ENCODE measurements at regions not wholly inside any gene's neighbourhood (a gene's known extent, or its start where the extent isn't known, plus 50 kb on each side); places are given as distances from the start of the nearest gene placed in this dataset.

DNA sequence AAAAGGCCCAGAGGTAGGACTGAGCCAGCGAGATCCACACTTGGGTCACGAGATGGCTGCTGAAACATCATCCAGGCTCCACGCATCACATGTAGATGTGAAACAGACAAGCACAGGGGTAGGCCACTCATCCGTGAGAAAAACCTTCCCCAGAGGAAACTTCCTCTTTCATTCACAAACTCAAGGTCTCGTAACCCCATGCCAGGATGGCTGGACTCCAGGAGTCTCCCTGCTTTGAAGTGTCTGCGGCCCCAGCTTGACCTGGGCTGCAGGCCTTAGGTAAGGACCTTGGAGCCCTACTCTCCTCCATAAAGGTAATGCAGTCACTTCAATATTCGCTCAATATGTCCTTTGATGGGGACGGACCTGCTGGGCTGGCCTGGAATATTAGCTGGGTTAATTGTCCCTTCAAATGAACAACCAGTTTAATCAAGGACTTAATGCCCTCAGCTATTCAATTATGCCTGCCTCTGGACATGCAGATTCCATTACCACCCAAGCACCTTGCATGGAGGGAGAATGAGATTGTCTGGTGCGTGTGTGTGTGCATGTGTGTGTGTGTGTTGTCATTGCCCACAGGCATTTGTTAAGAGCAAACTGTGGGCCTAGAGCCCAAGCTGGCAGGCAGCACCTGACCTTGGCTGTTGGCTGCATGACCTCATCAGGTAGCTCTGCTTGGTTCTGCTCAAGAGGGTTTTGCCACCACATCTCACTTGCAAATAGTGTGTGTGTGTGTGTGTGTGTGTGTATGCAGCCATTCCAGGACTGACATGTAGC lies 186.9 kb upstream of the TLE3 start:
- no peak for DNase-seq (ENCODE audit: low read depth in 3 of 3)

GRCh38 chr15:70283511-70283910 lies 185.8 kb upstream of the TLE3 start:
- DNase-seq (ENCODE audit: low read depth in 3 of 3), result no peak

GRCh38 chr15:70281811-70282307 lies 184.1 kb upstream of the TLE3 start:
- no peak for DNase-seq (ENCODE audit: low read depth in 3 of 3)

DNA sequence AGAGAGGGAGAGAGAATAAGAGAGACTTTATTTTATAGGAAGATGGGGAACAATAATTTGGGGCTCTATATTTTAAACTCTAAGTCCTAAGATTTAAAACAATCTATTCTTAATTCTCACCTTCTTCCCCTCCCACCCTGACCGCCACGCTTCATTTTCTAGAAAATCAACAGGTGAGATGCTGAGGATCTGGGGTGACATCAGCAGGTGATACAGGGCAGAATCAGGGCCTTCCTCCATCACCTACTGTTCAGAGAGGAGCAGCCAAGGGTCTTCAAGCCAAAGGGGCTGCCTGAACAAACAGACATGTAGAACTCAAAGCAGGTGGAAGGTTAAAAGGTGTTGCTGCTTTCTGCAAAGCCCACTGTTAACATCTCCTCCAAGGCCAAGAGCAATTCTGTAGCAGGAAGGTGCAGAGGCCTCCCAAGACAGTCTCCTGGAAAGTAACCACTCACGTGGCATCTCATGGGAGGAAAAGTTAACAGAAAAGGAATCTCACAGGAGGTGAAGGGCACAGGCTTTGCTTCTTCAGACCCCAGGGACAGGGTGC lies 183.6 kb upstream of the TLE3 start:
- DNase-seq (ENCODE audit: low read depth in 3 of 3), result no peak

- no peak for DNase-seq (ENCODE audit: low read depth in 3 of 3)
Measured at GRCh38 chr15:70280781-70281180, 183.1 kb upstream of the TLE3 start.

GRCh38 chr15:70279096-70279495 lies 181.4 kb upstream of the TLE3 start:
- no peak for DNase-seq (ENCODE audit: low read depth in 3 of 3)

DNA sequence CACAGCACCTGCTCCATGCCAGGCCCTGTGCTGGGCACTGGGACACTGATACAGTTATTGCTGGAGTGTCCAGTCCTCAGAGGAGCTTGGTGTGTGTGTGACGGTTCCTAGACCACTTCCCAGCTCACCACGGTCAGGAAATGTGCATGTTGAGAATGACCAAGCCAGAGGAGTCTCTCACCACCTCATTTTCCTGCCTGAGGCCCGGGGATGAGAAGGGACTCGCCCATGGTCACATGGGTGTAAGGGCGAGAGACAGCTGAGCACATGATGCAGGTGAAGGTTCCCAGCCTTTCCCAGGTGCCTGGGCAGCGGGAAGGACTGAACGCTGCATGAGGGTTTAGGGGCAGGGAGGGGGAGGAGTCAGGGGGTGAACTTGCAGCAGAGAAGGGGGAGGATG lies 180.9 kb upstream of the TLE3 start:
- DNase-seq (ENCODE audit: low read depth in 3 of 3), result no peak

DNA sequence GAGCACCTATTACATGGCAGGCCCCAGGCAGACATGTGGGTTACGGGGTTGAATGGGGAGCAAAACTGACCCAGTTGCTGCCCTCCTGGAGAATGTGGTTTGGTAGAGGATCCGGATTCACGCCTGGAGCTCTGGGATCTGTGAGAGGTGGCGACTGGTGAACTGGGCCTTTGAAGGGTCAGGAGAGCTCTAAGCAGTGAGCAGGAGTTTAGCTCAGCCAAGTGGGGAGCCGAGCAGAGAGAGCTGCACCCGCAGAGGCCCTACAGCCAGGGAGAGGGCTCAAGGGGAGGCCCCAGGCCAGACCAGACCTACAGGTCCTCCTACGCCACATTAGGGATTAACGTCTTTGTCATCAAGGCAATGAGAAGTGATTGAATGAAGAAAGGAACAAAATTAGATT lies 179.8 kb upstream of the TLE3 start:
- DNase-seq (ENCODE audit: low read depth in 3 of 3), result no peak

DNA sequence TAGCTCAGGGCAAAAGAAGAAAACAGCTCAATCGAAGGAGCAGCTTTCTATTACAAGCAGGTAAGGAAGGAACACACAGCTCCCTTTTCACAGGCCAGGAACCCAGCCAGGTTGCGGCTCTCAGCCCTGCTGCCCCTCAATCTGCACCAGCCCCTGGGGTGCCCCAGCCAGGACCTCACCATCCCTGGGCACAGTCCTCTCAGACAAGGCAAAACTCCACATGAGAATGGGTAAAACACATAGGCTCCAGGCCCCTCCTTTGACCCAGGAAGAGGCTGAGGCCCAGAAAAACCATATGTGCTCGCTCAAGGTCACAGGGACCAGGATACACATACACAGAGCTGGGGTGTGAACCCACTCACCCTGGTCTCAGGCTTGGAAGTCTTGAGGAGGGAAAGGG lies 178.7 kb upstream of the TLE3 start:
- no peak for DNase-seq (ENCODE audit: low read depth in 3 of 3)

DNA sequence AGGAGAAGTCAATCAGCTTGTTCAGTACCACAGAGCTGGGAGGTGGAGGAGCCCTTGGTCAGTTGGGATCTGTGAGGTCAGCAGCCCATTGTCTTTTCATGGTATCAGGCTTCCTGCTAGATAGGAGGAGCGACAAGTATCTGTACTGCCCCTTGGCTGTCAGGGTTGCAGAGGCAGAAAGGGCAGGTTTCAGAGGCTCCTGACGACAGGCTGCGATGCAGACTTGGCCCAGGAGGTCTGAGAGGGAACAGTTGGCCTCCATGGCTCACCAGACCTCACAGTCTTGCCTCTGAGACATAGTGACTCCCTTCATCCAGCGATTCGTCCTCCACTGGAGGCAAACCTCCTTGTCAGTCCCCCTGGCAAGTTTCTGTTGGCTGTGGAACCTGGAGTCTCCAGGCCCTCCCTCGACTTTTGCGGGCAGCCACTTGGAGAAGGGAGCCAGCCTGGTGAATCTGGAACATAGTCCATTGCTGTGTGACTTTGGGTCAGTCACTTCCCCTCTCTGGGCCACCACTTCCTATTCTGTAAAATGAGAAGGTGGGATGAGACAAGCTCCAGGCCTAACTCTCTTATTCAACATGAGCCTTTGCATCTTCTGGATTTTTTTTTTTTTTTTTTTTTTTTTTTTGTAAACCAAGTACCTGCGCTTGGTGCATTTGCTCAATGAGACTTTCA lies 177.9 kb upstream of the TLE3 start:
- DNase-seq (ENCODE audit: low read depth in 3 of 3), result no peak

GRCh38 chr15:70274908-70275307 lies 177.2 kb upstream of the TLE3 start:
- no peak for DNase-seq (ENCODE audit: low read depth in 3 of 3)

DNA sequence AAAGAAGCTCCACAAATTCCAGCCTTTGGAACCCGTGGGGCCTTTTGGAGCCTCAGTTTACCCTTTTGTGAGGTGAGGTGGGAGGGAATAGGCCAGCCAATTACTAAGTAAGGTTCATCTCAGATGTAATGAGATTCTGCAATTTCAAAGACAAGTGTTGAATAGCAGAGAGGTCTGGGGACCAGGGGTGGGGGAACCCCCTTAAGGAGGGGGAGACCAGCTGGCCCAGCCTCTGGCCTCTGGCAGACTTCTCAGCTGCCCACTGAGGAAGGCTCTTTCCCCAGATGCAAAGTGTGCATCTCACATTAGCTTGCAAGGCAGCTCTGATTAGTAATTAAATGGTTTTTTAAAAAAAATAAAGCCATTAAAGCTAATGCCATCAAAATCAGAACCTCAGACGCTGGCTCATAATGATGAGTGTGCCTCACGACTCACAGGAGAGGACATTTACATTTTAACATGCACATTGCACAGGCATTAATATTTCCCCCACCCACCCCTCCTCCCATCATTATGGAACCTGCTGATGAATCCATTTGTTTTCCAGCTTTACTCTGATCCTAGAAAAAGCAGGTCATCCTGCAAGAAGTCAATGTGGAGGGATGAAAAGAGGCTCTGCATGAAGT lies 176.7 kb upstream of the TLE3 start:
- DNase-seq (ENCODE audit: low read depth in 3 of 3), result no peak

DNA sequence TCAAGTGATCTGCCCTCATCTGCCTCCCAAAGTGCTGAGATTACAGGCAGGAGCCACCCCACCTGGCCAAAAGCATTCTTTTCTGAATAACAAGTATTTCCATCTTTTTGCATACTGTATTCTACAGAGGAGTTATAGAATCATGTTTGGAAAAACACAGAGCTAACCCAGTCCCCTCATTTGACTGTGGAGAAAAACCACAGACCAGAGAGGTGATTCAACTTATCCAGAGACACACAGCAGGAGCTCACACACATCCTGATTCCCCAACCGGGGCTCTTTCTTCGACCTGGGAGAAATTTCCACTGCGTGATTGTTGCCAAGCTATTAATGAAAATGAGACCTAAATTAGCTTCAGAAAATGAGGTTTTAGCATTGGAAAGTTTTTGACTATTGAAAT lies 176.1 kb upstream of the TLE3 start:
- no peak for DNase-seq (ENCODE audit: low read depth in 3 of 3)

GRCh38 chr15:70272565-70273355 lies 175.0 kb upstream of the TLE3 start:
- DNase-seq (ENCODE audit: low read depth in 3 of 3), result no peak

GRCh38 chr15:70271422-70272088 lies 173.8 kb upstream of the TLE3 start:
- DNase-seq (ENCODE audit: low read depth in 3 of 3), result no peak

DNA sequence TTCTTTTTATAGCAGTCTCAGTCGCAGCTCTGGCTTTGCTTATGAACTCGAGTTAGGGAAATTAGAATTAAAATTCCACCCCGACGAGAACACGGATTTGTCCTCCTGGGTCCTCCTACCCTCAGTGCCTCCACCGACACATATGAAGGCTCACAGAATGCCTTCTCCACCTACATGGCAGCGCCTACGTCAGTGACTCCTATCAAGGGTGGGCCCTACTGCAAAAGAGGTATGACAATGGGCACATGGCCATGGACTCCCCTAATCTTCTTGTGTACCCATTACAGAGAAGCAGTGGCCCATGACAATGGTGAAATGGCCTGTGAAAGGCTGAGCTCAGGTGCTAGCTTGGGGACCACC lies 173.0 kb upstream of the TLE3 start:
- DNase-seq (ENCODE audit: low read depth in 3 of 3), result no peak

DNA sequence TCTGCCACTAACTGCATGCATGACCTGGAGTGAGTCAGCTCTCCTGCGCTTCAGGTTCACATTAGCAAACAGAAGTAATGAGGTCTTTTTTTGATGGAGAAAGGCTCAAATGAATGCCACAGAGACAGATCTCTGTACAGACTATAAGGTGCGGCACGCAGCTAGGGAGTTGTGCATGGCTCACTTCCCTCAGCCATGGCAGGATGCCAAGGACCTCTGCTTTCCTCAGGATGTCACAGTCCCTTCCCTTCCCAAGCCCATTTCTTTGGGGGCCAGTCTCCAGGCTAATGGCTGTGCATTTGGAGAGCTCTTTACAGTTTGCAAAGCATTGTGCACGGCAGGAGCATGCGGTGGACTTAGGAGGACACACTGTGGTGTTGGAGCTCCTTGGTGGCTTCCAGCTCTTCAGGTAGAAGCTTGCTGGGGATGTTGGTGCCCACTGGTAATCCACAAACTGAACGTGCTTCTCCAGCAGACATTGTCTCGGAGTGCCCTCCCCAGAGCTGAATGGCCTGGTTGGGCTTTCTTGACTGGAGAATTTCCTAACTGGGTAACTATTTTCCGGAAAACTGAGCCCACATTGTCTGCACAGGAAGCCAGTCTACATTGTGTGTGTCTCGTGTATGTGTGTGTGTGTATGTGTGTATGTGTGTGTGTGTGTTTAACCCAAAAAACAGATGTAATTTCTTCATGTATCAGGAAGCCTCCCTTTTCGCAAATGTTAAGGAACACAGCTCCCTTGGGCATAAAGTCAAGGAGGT lies 172.5 kb upstream of the TLE3 start:
- no peak for DNase-seq (ENCODE audit: low read depth in 3 of 3)

GRCh38 chr15:70269311-70269911 lies 171.7 kb upstream of the TLE3 start:
- no peak for DNase-seq (ENCODE audit: low read depth in 3 of 3)

GRCh38 chr15:70268698-70269251 lies 171.1 kb upstream of the TLE3 start:
- DNase-seq (ENCODE audit: low read depth in 3 of 3), result no peak

GRCh38 chr15:70267879-70268278 lies 170.2 kb upstream of the TLE3 start:
- DNase-seq (ENCODE audit: low read depth in 3 of 3), result no peak

All from stimulated activated CD4-positive, alpha-beta T cell treated with anti-CD3 and anti-CD28 coated beads, TNF-alpha, amount 100 ng/mL, for 24 hours (primary cell).